WTC11 (cell line): ENCODE measurements at regions not wholly inside any gene's neighbourhood (a gene's known extent, or its start where the extent isn't known, plus 50 kb on each side); places are given as distances from the start of the nearest gene placed in this dataset.
A peak's percentile ranks its signal among the peaks of the same experiment; 100 is the strongest.

Source experiments
- ATAC-seq: fragments of 200-7000 bp; cut with Tn5 transposase; 2 replicates; pipeline ENCODE4 v1.10.0; 2021; ENCODE audit warnings: mild to moderate bottlenecking, moderate library complexity
- CTCF ChIA-PET: fragments of 300-600 bp; sonication (Branson Sonifier 250); formaldehyde crosslinking; loops from one replicate; lab custom pipeline; 2021; ENCODE audit warnings: antibody characterized with exemption; lab: Charles Lee
- POLR2A ChIA-PET: fragments of 350-600 bp; sonication (Branson Sonifier 250); formaldehyde crosslinking; loops from one replicate; lab custom pipeline; 2021; ENCODE audit warnings: antibody characterized with exemption; lab: Charles Lee
- DNase-seq: peaks from one replicate; pipeline ENCODE4 v3.0.0; 2021; ENCODE audit warnings: low spot score
- H3K27ac Mint-ChIP-seq: 2 replicates; pipeline ENCODE4 v1.8.0; 2021; ENCODE audit warnings: mixed read lengths
- H3K27me3 Mint-ChIP-seq: 2 replicates; pipeline ENCODE4 v1.8.0; 2021; ENCODE audit warnings: low read depth, mild to moderate bottlenecking, moderate library complexity, mixed read lengths
- H3K36me3 Mint-ChIP-seq: 2 replicates; pipeline ENCODE4 v1.8.0; 2021; ENCODE audit warnings: mixed read lengths
- H3K4me1 Mint-ChIP-seq: 2 replicates; pipeline ENCODE4 v1.8.0; 2022; ENCODE audit warnings: mixed read lengths
- H3K4me3 Mint-ChIP-seq: 2 replicates; pipeline ENCODE4 v1.8.0; 2021; ENCODE audit warnings: mild to moderate bottlenecking, moderate library complexity, mixed read lengths
- H3K9me3 Mint-ChIP-seq: 2 replicates; pipeline ENCODE4 v1.8.0; 2021; ENCODE audit warnings: mixed read lengths
- ATF3 ChIP-seq: sonication (generic); formaldehyde crosslinking; conservative IDR thresholded peaks from 2 replicates; pipeline ENCODE4 v1.8.1; 2022; ENCODE audit warnings: mild to moderate bottlenecking, missing genetic modification reagents
- CTCF ChIP-seq: fragments of 200-600 bp; IDR thresholded peaks from 2 replicates; pipeline ENCODE4 v1.8.0; 2022; ENCODE audit warnings: antibody characterized with exemption
- EMX1 ChIP-seq: fragments of 250-450 bp; sonication (Bioruptor Pico); IDR thresholded peaks from 2 replicates; pipeline ENCODE4 v1.8.0; 2021; ENCODE audit warnings: mild to moderate bottlenecking
- ESRRA ChIP-seq: sonication (generic); formaldehyde crosslinking; IDR thresholded peaks from 2 replicates; pipeline ENCODE4 v1.8.1; 2022; ENCODE audit warnings: mild to moderate bottlenecking, missing genetic modification reagents, borderline replicate concordance
- GTF2I ChIP-seq: fragments of 250-450 bp; sonication (Bioruptor Pico); conservative IDR thresholded peaks from 2 replicates; pipeline ENCODE4 v1.4.0; 2021; ENCODE audit warnings: mild to moderate bottlenecking
- KAT7 ChIP-seq: sonication (generic); formaldehyde crosslinking; IDR thresholded peaks from 2 replicates; pipeline ENCODE4 v1.8.1; 2023; ENCODE audit warnings: missing genetic modification reagents, mild to moderate bottlenecking, borderline replicate concordance
- OVOL2 ChIP-seq: fragments of 250-450 bp; sonication (Bioruptor Pico); IDR thresholded peaks from 2 replicates; pipeline ENCODE4 v1.9.0; 2021; ENCODE audit warnings: mild to moderate bottlenecking, borderline replicate concordance
- SMAD3 ChIP-seq: sonication (generic); formaldehyde crosslinking; IDR thresholded peaks from 2 replicates; pipeline ENCODE4 v1.8.0; 2022; ENCODE audit warnings: missing genetic modification reagents, mild to moderate bottlenecking, borderline replicate concordance
- USF2 ChIP-seq: sonication (generic); formaldehyde crosslinking; IDR thresholded peaks from 2 replicates; pipeline ENCODE4 v1.8.1; 2023; ENCODE audit warnings: mild to moderate bottlenecking, missing genetic modification reagents, moderate library complexity
- ZNF121 ChIP-seq: sonication (generic); formaldehyde crosslinking; IDR thresholded peaks from 2 replicates; pipeline ENCODE4 v1.8.0; 2023; ENCODE audit warnings: missing genetic modification reagents
- ZNF232 ChIP-seq: sonication (generic); formaldehyde crosslinking; IDR thresholded peaks from 2 replicates; pipeline ENCODE4 v1.8.0; 2022; ENCODE audit warnings: mild to moderate bottlenecking, missing genetic modification reagents
- ZNF317 ChIP-seq: sonication (generic); formaldehyde crosslinking; IDR thresholded peaks from 2 replicates; pipeline ENCODE4 v1.8.1; 2023; ENCODE audit warnings: low read depth, mild to moderate bottlenecking, moderate library complexity, missing genetic modification reagents, borderline replicate concordance
- ZNF423 ChIP-seq: fragments of 250-450 bp; sonication (Bioruptor Pico); IDR thresholded peaks from 2 replicates; pipeline ENCODE4 v2.1.2; 2022; ENCODE audit warnings: mild to moderate bottlenecking, moderate library complexity
- TF ChIP-seq, protein P1 (sequence below): fragments of 250-450 bp; sonication (Bioruptor Pico); IDR thresholded peaks from 2 replicates; pipeline ENCODE4 v1.9.0; 2021; ENCODE audit warnings: mild to moderate bottlenecking, borderline replicate concordance
- TF ChIP-seq, protein P2 (sequence below): sonication (generic); formaldehyde crosslinking; IDR thresholded peaks from 2 replicates; pipeline ENCODE4 v1.8.1; 2023; ENCODE audit warnings: mild to moderate bottlenecking, moderate library complexity, missing genetic modification reagents
- TF ChIP-seq, protein P3 (sequence below): sonication (generic); formaldehyde crosslinking; IDR thresholded peaks from 2 replicates; pipeline ENCODE4 v1.8.1; 2023; ENCODE audit warnings: mild to moderate bottlenecking, missing genetic modification reagents
- TF ChIP-seq, protein P4 (sequence below): sonication (generic); formaldehyde crosslinking; IDR thresholded peaks from 2 replicates; pipeline ENCODE4 v1.8.0; 2022; ENCODE audit warnings: mild to moderate bottlenecking, missing genetic modification reagents
- TF ChIP-seq, protein P5 (sequence below): sonication (generic); formaldehyde crosslinking; IDR thresholded peaks from 2 replicates; pipeline ENCODE4 v1.8.1; 2022; ENCODE audit warnings: low read depth, missing genetic modification reagents, borderline replicate concordance
- TF ChIP-seq, protein P6 (sequence below): sonication (generic); formaldehyde crosslinking; IDR thresholded peaks from 2 replicates; pipeline ENCODE4 v1.8.0; 2023; ENCODE audit warnings: mild to moderate bottlenecking, missing genetic modification reagents

DNA sequence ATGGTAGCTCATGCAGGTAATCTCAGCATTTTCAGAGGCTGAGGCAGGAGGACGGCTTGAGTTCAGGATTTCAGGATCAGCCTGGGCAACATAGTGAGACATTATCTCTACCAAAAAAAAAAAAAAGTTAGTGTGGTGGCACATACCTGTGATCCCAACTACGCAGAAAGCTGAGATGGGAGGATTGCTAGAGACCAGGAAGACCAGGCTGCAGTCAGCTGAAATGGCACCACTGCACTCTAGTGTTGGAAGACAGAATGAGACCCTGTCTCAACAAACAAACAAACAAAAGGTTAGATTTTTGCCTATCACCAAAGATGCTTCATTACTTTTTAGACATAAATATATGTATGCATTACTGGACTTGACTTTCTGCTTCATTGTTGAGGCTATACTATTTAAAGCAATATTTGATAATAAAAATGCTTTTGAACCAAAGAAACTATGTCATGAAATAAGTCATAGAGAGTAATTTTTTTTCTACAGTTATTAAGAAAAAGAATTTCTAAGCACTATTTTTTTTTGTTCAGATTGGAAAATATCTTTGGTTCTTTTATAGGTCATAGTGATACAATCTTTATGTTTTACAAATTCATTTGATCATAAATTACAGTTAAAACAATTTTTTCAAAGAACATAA lies 1180.1 kb upstream of the ATXN8OS start (continued):
- TF ChIP-seq KAT7 (CRISPR knock-in tag) = no peak
- TF ChIP-seq, protein P1, sequence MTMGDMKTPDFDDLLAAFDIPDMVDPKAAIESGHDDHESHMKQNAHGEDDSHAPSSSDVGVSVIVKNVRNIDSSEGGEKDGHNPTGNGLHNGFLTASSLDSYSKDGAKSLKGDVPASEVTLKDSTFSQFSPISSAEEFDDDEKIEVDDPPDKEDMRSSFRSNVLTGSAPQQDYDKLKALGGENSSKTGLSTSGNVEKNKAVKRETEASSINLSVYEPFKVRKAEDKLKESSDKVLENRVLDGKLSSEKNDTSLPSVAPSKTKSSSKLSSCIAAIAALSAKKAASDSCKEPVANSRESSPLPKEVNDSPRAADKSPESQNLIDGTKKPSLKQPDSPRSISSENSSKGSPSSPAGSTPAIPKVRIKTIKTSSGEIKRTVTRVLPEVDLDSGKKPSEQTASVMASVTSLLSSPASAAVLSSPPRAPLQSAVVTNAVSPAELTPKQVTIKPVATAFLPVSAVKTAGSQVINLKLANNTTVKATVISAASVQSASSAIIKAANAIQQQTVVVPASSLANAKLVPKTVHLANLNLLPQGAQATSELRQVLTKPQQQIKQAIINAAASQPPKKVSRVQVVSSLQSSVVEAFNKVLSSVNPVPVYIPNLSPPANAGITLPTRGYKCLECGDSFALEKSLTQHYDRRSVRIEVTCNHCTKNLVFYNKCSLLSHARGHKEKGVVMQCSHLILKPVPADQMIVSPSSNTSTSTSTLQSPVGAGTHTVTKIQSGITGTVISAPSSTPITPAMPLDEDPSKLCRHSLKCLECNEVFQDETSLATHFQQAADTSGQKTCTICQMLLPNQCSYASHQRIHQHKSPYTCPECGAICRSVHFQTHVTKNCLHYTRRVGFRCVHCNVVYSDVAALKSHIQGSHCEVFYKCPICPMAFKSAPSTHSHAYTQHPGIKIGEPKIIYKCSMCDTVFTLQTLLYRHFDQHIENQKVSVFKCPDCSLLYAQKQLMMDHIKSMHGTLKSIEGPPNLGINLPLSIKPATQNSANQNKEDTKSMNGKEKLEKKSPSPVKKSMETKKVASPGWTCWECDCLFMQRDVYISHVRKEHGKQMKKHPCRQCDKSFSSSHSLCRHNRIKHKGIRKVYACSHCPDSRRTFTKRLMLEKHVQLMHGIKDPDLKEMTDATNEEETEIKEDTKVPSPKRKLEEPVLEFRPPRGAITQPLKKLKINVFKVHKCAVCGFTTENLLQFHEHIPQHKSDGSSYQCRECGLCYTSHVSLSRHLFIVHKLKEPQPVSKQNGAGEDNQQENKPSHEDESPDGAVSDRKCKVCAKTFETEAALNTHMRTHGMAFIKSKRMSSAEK (CRISPR knock-in tag) = no peak
- TF ChIP-seq, protein P2, sequence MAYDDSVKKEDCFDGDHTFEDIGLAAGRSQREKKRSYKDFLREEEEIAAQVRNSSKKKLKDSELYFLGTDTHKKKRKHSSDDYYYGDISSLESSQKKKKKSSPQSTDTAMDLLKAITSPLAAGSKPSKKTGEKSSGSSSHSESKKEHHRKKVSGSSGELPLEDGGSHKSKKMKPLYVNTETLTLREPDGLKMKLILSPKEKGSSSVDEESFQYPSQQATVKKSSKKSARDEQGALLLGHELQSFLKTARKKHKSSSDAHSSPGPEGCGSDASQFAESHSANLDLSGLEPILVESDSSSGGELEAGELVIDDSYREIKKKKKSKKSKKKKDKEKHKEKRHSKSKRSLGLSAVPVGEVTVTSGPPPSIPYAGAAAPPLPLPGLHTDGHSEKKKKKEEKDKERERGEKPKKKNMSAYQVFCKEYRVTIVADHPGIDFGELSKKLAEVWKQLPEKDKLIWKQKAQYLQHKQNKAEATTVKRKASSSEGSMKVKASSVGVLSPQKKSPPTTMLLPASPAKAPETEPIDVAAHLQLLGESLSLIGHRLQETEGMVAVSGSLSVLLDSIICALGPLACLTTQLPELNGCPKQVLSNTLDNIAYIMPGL (CRISPR knock-in tag) = no peak
- TF ChIP-seq GTF2I = no peak
- peak; percentile 83 for TF ChIP-seq ZNF121 (CRISPR knock-in tag)
- TF ChIP-seq EMX1 = no peak
- TF ChIP-seq ZNF317 = no peak
- TF ChIP-seq USF2 (CRISPR knock-in tag) = no peak
- TF ChIP-seq OVOL2 (CRISPR knock-in tag) = no peak
- no peak for TF ChIP-seq ESRRA (CRISPR knock-in tag)
- peak; percentile 45; the same call in 1 of the 2 replicates for TF ChIP-seq CTCF
- TF ChIP-seq, all 79 proteins: peak for 2

DNA sequence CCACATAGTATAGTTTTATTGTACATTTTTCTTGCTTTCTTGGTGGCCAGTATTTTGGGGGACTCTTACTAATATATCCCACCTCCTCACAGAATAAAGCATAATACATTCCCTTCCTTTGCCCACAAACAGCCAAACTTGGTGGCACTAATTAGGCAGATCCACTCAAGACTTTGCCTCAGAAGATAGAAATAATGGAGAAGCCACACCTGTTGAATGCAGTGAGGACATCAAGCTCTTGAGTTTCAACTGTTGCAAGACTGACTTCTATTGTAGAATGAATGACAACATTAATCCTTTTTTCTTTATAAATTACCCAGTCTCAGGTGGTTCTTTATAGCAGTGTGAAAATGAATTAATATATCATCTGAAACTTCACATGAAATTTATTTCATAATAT lies 1183.6 kb upstream of the ATXN8OS start:
- no peak for ATAC-seq
- CTCF ChIA-PET = interaction anchor here (1.2 kb wide), 1 partner anchor 113 kb away, joined by 3 read pairs; no protein-coding TSS in a partner anchor
- no peak for DNase-seq
- Mint-ChIP-seq H3K9me3 (peaks cover 23% of the 10 kb centered on the region), H3K4me1 (no peaks in the 10 kb centered on the region), H3K4me3 (no peak overlapping the region), H3K27me3 (no peaks in the 10 kb centered on the region), H3K27ac (no peak overlapping the region; the same call in 1 of the 2 replicates), H3K36me3 (peaks cover 18% of the 10 kb centered on the region)
- POLR2A ChIA-PET = no interaction called here
- TF ChIP-seq, protein P3, sequence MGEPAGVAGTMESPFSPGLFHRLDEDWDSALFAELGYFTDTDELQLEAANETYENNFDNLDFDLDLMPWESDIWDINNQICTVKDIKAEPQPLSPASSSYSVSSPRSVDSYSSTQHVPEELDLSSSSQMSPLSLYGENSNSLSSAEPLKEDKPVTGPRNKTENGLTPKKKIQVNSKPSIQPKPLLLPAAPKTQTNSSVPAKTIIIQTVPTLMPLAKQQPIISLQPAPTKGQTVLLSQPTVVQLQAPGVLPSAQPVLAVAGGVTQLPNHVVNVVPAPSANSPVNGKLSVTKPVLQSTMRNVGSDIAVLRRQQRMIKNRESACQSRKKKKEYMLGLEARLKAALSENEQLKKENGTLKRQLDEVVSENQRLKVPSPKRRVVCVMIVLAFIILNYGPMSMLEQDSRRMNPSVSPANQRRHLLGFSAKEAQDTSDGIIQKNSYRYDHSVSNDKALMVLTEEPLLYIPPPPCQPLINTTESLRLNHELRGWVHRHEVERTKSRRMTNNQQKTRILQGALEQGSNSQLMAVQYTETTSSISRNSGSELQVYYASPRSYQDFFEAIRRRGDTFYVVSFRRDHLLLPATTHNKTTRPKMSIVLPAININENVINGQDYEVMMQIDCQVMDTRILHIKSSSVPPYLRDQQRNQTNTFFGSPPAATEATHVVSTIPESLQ (CRISPR knock-in tag) = no peak
- TF ChIP-seq, protein P4, sequence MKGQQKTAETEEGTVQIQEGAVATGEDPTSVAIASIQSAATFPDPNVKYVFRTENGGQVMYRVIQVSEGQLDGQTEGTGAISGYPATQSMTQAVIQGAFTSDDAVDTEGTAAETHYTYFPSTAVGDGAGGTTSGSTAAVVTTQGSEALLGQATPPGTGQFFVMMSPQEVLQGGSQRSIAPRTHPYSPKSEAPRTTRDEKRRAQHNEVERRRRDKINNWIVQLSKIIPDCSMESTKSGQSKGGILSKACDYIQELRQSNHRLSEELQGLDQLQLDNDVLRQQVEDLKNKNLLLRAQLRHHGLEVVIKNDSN (CRISPR knock-in tag) = no peak
- no peak for TF ChIP-seq SMAD3 (CRISPR knock-in tag)
- TF ChIP-seq, protein P5, sequence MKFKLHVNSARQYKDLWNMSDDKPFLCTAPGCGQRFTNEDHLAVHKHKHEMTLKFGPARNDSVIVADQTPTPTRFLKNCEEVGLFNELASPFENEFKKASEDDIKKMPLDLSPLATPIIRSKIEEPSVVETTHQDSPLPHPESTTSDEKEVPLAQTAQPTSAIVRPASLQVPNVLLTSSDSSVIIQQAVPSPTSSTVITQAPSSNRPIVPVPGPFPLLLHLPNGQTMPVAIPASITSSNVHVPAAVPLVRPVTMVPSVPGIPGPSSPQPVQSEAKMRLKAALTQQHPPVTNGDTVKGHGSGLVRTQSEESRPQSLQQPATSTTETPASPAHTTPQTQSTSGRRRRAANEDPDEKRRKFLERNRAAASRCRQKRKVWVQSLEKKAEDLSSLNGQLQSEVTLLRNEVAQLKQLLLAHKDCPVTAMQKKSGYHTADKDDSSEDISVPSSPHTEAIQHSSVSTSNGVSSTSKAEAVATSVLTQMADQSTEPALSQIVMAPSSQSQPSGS (CRISPR knock-in tag) = no peak
- TF ChIP-seq OVOL2 (CRISPR knock-in tag) = no peak
- TF ChIP-seq, protein P6, sequence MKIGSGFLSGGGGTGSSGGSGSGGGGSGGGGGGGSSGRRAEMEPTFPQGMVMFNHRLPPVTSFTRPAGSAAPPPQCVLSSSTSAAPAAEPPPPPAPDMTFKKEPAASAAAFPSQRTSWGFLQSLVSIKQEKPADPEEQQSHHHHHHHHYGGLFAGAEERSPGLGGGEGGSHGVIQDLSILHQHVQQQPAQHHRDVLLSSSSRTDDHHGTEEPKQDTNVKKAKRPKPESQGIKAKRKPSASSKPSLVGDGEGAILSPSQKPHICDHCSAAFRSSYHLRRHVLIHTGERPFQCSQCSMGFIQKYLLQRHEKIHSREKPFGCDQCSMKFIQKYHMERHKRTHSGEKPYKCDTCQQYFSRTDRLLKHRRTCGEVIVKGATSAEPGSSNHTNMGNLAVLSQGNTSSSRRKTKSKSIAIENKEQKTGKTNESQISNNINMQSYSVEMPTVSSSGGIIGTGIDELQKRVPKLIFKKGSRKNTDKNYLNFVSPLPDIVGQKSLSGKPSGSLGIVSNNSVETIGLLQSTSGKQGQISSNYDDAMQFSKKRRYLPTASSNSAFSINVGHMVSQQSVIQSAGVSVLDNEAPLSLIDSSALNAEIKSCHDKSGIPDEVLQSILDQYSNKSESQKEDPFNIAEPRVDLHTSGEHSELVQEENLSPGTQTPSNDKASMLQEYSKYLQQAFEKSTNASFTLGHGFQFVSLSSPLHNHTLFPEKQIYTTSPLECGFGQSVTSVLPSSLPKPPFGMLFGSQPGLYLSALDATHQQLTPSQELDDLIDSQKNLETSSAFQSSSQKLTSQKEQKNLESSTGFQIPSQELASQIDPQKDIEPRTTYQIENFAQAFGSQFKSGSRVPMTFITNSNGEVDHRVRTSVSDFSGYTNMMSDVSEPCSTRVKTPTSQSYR = no peak
- no peak for TF ChIP-seq EMX1
- TF ChIP-seq ZNF232 (CRISPR knock-in tag) = no peak
- no peak for TF ChIP-seq ATF3 (CRISPR knock-in tag)
- no peak for TF ChIP-seq ZNF423 (CRISPR knock-in tag)
